Osteocyte (in vitro differentiated cells): ENCODE measurements at regions not wholly inside any gene's neighbourhood (a gene's known extent, or its start where the extent isn't known, plus 50 kb on each side); places are given as distances from the start of the nearest gene placed in this dataset.
"Not testable (repeated sequence)": the region's sequence is repeated elsewhere in the genome, so short reads cannot be mapped to it uniquely, and the experiment has no call there.

ENCODE experiments used
- DNase-seq: peaks from one replicate; pipeline ENCODE4 v3.0.0; 2021; ENCODE audit warnings: mixed read lengths; ENCODE audit not compliant: unreplicated experiment; ENCODE audit errors: extremely low spot score
- H3K27ac Mint-ChIP-seq: one replicate; pipeline ENCODE4 v1.8.0; 2021; ENCODE audit warnings: mild to moderate bottlenecking, mixed read lengths; ENCODE audit not compliant: unreplicated experiment
- H3K27me3 Mint-ChIP-seq: one replicate; pipeline ENCODE4 v1.8.0; 2021; ENCODE audit warnings: mixed read lengths; ENCODE audit not compliant: unreplicated experiment
- H3K36me3 Mint-ChIP-seq: one replicate; pipeline ENCODE4 v1.8.0; 2021; ENCODE audit warnings: mixed read lengths; ENCODE audit not compliant: unreplicated experiment
- H3K4me1 Mint-ChIP-seq: one replicate; pipeline ENCODE4 v1.8.0; 2021; ENCODE audit warnings: mixed read lengths; ENCODE audit not compliant: unreplicated experiment
- H3K4me3 Mint-ChIP-seq: one replicate; pipeline ENCODE4 v1.8.0; 2021; ENCODE audit warnings: mild to moderate bottlenecking, moderate library complexity, mixed read lengths; ENCODE audit not compliant: unreplicated experiment
- H3K9me3 Mint-ChIP-seq: one replicate; pipeline ENCODE4 v1.8.0; 2021; ENCODE audit warnings: mixed read lengths; ENCODE audit not compliant: unreplicated experiment
- TF ChIP-seq, protein P1 (sequence below): fragments of 200-600 bp; sonication (generic); IDR thresholded peaks from 2 replicates; pipeline ENCODE4 v1.5.0; 2021; ENCODE audit warnings: antibody characterized with exemption, mild to moderate bottlenecking, moderate library complexity

DNA sequence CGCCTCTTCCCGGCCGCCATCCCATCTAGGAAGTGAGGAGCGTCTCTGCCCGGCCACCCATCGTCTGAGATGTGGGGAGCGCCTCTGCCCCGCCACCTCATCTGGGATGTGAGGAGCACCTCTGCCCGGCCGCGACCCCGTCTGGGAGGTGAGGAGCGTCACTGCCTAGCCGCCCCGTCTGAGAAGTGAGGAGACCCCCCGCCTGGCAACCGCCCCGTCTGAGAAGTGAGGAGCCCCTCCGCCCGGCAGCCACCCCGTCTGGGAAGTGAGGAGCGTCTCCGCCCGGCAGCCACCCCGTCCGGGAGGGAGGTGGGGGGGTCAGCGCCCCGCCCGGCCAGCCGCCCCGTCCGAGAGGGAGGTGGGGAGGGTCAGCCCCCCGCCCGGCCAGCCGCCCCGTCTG lies 59.7 kb downstream of the ANXA2R start:
- not testable (repeated sequence) for DNase-seq, H3K4me3 Mint-ChIP-seq, H3K27ac Mint-ChIP-seq, H3K4me1 Mint-ChIP-seq, H3K36me3 Mint-ChIP-seq, H3K9me3 Mint-ChIP-seq, H3K27me3 Mint-ChIP-seq

DNA sequence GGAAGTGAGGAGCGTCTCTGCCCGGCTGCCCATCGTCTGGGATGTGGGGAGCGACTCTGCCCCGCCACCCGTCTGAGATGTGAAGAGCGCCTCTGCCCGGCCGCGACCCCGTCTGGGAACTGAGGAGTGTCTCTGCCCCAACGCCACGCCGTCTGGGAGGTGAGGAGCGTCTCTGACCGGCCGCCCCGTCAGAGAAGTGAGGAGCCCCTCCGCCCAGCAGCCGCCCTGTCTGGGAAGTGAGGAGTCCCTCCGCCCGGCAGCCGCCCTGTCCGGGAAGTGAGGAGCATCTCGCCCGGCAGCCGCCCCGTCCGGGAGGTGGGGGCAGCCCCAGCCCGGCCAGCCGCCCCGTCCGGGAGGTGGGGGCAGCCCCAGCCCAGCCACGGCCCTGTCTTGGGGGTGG lies 60.9 kb downstream of the ANXA2R start:
- H3K36me3 Mint-ChIP-seq, H3K4me3 Mint-ChIP-seq, H3K4me1 Mint-ChIP-seq, H3K9me3 Mint-ChIP-seq, H3K27ac Mint-ChIP-seq, H3K27me3 Mint-ChIP-seq, DNase-seq: not testable (repeated sequence)

DNA sequence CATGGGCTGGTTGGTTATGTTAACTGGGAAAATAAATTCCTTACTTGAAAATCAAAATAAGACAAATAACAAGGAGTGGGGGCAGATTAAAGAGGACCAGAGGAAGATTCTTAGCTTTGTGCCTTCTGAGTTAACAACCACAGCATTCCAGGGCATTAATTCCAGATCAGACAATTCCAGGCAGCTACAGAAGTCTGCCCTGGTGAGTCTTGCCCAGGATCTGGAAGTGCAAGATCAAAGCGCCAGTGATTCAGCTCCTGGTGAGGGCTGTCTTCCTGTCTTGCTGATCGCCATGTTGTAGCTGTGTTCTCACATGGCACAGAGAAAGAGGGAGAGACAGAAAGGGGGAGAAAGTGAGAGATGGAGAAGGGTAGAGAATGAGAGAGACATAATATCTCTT lies 65.6 kb downstream of the ANXA2R start:
- TF ChIP-seq, protein P1, sequence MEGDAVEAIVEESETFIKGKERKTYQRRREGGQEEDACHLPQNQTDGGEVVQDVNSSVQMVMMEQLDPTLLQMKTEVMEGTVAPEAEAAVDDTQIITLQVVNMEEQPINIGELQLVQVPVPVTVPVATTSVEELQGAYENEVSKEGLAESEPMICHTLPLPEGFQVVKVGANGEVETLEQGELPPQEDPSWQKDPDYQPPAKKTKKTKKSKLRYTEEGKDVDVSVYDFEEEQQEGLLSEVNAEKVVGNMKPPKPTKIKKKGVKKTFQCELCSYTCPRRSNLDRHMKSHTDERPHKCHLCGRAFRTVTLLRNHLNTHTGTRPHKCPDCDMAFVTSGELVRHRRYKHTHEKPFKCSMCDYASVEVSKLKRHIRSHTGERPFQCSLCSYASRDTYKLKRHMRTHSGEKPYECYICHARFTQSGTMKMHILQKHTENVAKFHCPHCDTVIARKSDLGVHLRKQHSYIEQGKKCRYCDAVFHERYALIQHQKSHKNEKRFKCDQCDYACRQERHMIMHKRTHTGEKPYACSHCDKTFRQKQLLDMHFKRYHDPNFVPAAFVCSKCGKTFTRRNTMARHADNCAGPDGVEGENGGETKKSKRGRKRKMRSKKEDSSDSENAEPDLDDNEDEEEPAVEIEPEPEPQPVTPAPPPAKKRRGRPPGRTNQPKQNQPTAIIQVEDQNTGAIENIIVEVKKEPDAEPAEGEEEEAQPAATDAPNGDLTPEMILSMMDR: no peak
- Mint-ChIP-seq H3K36me3 (peaks cover 6% of the 10 kb centered on the region), H3K4me1 (no peaks in the 10 kb centered on the region), H3K9me3 (no peaks in the 10 kb centered on the region), H3K27me3 (no peaks in the 10 kb centered on the region), H3K4me3 (no peak overlapping the region), H3K27ac (no peak overlapping the region)
- DNase-seq: no peak

DNA sequence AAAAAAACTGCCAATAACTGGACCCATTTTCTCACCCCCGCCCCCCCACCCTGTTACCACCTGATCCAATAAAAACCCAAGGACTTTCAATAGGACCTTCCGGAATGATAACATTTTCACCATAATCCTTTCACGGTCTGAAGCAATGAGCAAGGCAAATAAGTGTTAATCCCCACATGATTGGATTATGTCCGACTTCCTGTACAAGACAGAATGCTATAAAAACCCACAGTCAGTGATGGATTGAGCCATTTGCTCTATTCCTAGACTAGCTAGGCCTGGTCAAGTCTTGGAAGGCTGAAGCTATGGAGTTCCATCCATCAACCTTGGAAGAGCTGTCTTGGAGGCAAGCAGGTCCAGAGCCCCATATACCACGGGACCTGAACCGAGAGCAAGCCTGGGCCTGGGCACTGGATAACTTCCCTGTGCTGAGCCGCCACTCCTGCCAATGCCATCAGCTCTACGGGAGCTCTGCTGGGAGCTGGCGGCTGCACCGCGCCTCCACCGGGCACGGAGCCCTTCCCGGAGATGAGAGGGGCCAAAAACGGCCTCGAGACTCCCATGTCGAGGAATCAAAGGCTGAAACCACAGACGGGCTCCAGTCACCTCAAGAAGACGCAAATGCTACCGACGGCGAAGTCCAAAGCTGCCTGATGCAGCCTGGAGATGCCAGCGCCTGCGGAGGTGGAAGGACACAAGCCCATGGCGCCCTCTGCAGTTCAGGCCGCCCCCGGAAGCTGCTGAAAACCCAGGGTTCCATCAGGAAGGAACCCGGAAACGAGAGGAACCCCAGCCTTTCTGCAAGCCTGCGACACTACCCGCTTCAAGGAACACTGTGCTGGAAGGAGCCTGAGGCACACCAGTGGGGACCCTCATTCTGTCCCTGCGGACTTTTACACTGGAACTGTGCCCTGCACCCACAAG lies 69.2 kb downstream of the ANXA2R start:
- TF ChIP-seq, protein P1: no peak
- no peaks in the 10 kb centered on the region for H3K9me3 Mint-ChIP-seq
- peaks cover 4% of the 10 kb centered on the region for H3K36me3 Mint-ChIP-seq
- no peak overlapping the region for H3K27ac Mint-ChIP-seq
- no peak overlapping the region for H3K4me3 Mint-ChIP-seq
- no peaks in the 10 kb centered on the region for H3K4me1 Mint-ChIP-seq
- H3K27me3 Mint-ChIP-seq: no peaks in the 10 kb centered on the region
- DNase-seq: no peak

DNA sequence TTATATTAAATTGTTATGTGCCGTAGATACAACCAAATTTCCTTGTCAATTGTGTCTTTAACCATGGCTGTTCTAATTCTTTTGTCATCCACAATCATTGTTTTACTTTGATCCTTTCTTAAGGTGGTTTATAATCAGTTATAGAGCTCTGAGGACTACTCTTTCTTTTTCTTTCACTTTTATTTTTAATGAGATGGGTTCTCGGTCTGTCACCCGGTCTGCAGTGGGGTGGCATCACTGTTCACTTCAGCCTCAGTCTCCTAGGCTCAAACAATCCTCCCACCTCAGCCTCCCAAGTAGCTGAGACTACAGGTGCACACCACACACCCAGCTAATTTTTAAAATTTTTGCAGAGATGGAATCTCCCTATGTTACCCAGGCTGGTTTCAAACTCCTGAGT lies 74.2 kb downstream of the ANXA2R start:
- Mint-ChIP-seq H3K27me3 (no peaks in the 10 kb centered on the region), H3K4me3 (no peak overlapping the region), H3K9me3 (no peaks in the 10 kb centered on the region)

DNA sequence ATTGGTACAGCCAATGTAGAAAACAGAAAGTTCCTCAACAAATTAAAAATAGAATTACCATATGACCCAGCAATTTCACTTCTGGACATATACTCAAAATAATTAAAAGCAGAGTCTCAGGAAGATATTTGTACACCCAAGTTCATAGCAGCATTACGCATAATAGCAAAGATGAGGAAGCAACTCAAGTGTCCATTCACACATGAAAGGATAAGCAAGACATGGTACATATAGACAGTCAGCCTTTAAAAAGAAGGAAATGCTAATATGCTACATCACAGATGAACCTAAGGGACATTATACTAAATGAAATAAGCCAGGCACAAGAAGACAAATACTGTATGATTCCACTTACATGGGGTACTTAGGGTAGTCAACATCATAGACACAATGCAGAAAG lies 76.7 kb downstream of the ANXA2R start:
- no peak overlapping the region for H3K4me3 Mint-ChIP-seq
- DNase-seq: no peak
- H3K9me3 Mint-ChIP-seq: no peaks in the 10 kb centered on the region
- no peak overlapping the region for H3K27ac Mint-ChIP-seq
- no peaks in the 10 kb centered on the region for H3K27me3 Mint-ChIP-seq
- TF ChIP-seq, protein P1: no peak
- H3K36me3 Mint-ChIP-seq: no peaks in the 10 kb centered on the region
- H3K4me1 Mint-ChIP-seq: no peaks in the 10 kb centered on the region

More for the DNA sequence above, 74.2 kb downstream of the ANXA2R start:
- no peak for DNase-seq
- Mint-ChIP-seq H3K4me1 (no peaks in the 10 kb centered on the region), H3K36me3 (no peaks in the 10 kb centered on the region), H3K27ac (no peak overlapping the region)
- TF ChIP-seq, protein P1: no peak
